Neuron (in vitro differentiated cells): ENCODE measurements at regions not wholly inside any gene's neighbourhood (a gene's known extent, or its start where the extent isn't known, plus 50 kb on each side); places are given as distances from the start of the nearest gene placed in this dataset.

ENCODE experiments used
- H2AFZ ChIP-seq: one replicate; pipeline ENCODE4 v1.6.1; 2013; ENCODE audit warnings: low read depth, mild to moderate bottlenecking, inconsistent platforms, low read length, moderate library complexity
- H3K27me3 ChIP-seq: one replicate; pipeline ENCODE4 v1.6.1; 2013; ENCODE audit warnings: low read length; ENCODE audit not compliant: insufficient read depth
- H3K36me3 ChIP-seq: one replicate; pipeline ENCODE4 v1.6.1; 2013; ENCODE audit warnings: low read length; ENCODE audit not compliant: insufficient read depth
- H3K4me1 ChIP-seq: one replicate; pipeline ENCODE4 v1.6.1; 2013; ENCODE audit warnings: low read length; ENCODE audit not compliant: insufficient read depth
- H3K4me3 ChIP-seq: 2 replicates; pipeline ENCODE4 v1.5.1; 2013; ENCODE audit warnings: mild to moderate bottlenecking, low read length, moderate library complexity
- H3K9me3 ChIP-seq: one replicate; pipeline ENCODE4 v1.6.1; 2013; ENCODE audit warnings: low read length

- no peaks in the 10 kb centered on the region for H3K9me3 ChIP-seq
- H3K36me3 ChIP-seq: no peaks in the 10 kb centered on the region
- H2AFZ ChIP-seq: no peak overlapping the region
- H3K4me1 ChIP-seq: no peaks in the 10 kb centered on the region
- H3K27me3 ChIP-seq: no peaks in the 10 kb centered on the region
- no peak overlapping the region for H3K4me3 ChIP-seq
These were observed 221.3 kb upstream of the ASIC2 start for GRCh38 chr17:33514369-33514768.

GRCh38 chr17:33515974-33516373, 222.9 kb upstream of the ASIC2 start:
- H3K9me3 ChIP-seq: no peaks in the 10 kb centered on the region
- no peaks in the 10 kb centered on the region for H3K4me1 ChIP-seq
- H3K4me3 ChIP-seq: no peak overlapping the region
- no peaks in the 10 kb centered on the region for H3K36me3 ChIP-seq
- H2AFZ ChIP-seq: no peak overlapping the region
- no peaks in the 10 kb centered on the region for H3K27me3 ChIP-seq

- Histone ChIP-seq H3K27me3 (no peaks in the 10 kb centered on the region), H2AFZ (no peak overlapping the region), H3K4me1 (no peaks in the 10 kb centered on the region), H3K4me3 (no peak overlapping the region), H3K36me3 (no peaks in the 10 kb centered on the region), H3K9me3 (no peaks in the 10 kb centered on the region)
These were observed 223.6 kb upstream of the ASIC2 start for GRCh38 chr17:33516645-33517044.

GRCh38 chr17:33517746-33518145, 224.7 kb upstream of the ASIC2 start:
- Histone ChIP-seq H3K9me3 (no peaks in the 10 kb centered on the region), H3K4me1 (no peaks in the 10 kb centered on the region), H3K4me3 (no peak overlapping the region), H3K36me3 (no peaks in the 10 kb centered on the region), H3K27me3 (no peaks in the 10 kb centered on the region), H2AFZ (no peak overlapping the region)

- H3K27me3 ChIP-seq: no peaks in the 10 kb centered on the region
- H3K9me3 ChIP-seq: no peaks in the 10 kb centered on the region
- no peak overlapping the region for H2AFZ ChIP-seq
- H3K4me3 ChIP-seq: no peak overlapping the region
- no peaks in the 10 kb centered on the region for H3K4me1 ChIP-seq
- no peaks in the 10 kb centered on the region for H3K36me3 ChIP-seq
These were observed 226.6 kb upstream of the ASIC2 start for GRCh38 chr17:33519692-33520091.

- H3K36me3 ChIP-seq: no peaks in the 10 kb centered on the region
- H3K4me1 ChIP-seq: no peaks in the 10 kb centered on the region
- H3K27me3 ChIP-seq: no peaks in the 10 kb centered on the region
- no peak overlapping the region for H2AFZ ChIP-seq
- no peak overlapping the region for H3K4me3 ChIP-seq
- no peaks in the 10 kb centered on the region for H3K9me3 ChIP-seq
These were observed 227.6 kb upstream of the ASIC2 start for GRCh38 chr17:33520426-33521330.

- no peaks in the 10 kb centered on the region for H3K9me3 ChIP-seq
- H3K36me3 ChIP-seq: no peaks in the 10 kb centered on the region
- no peaks in the 10 kb centered on the region for H3K27me3 ChIP-seq
- H3K4me3 ChIP-seq: no peak overlapping the region
- H2AFZ ChIP-seq: no peak overlapping the region
- H3K4me1 ChIP-seq: no peaks in the 10 kb centered on the region
These were observed 228.7 kb upstream of the ASIC2 start for GRCh38 chr17:33521784-33522183.

GRCh38 chr17:33522623-33523022, 229.5 kb upstream of the ASIC2 start:
- Histone ChIP-seq H3K4me3 (no peak overlapping the region), H2AFZ (no peak overlapping the region), H3K27me3 (no peaks in the 10 kb centered on the region), H3K4me1 (no peaks in the 10 kb centered on the region), H3K9me3 (no peaks in the 10 kb centered on the region), H3K36me3 (no peaks in the 10 kb centered on the region)

GRCh38 chr17:33523577-33523981, 230.5 kb upstream of the ASIC2 start:
- no peaks in the 10 kb centered on the region for H3K4me1 ChIP-seq
- no peak overlapping the region for H3K4me3 ChIP-seq
- H3K27me3 ChIP-seq: no peaks in the 10 kb centered on the region

GRCh38 chr17:33525186-33525585, 232.1 kb upstream of the ASIC2 start:
- no peaks in the 10 kb centered on the region for H3K36me3 ChIP-seq
- no peak overlapping the region for H3K4me3 ChIP-seq
- no peaks in the 10 kb centered on the region for H3K9me3 ChIP-seq
- no peaks in the 10 kb centered on the region for H3K27me3 ChIP-seq
- no peaks in the 10 kb centered on the region for H3K4me1 ChIP-seq
- no peak overlapping the region for H2AFZ ChIP-seq

More at GRCh38 chr17:33523577-33523981, 230.5 kb upstream of the ASIC2 start:
- no peaks in the 10 kb centered on the region for H3K36me3 ChIP-seq
- H3K9me3 ChIP-seq: no peaks in the 10 kb centered on the region
- no peak overlapping the region for H2AFZ ChIP-seq

- Histone ChIP-seq H3K9me3 (no peaks in the 10 kb centered on the region), H3K36me3 (no peaks in the 10 kb centered on the region), H3K27me3 (no peaks in the 10 kb centered on the region), H2AFZ (no peak overlapping the region), H3K4me3 (no peak overlapping the region), H3K4me1 (no peaks in the 10 kb centered on the region)
These were observed 233.6 kb upstream of the ASIC2 start for GRCh38 chr17:33526717-33527116.

GRCh38 chr17:33527290-33527689, 234.2 kb upstream of the ASIC2 start:
- no peak overlapping the region for H2AFZ ChIP-seq
- no peaks in the 10 kb centered on the region for H3K9me3 ChIP-seq
- H3K27me3 ChIP-seq: no peaks in the 10 kb centered on the region
- H3K4me1 ChIP-seq: no peaks in the 10 kb centered on the region
- H3K36me3 ChIP-seq: no peaks in the 10 kb centered on the region
- no peak overlapping the region for H3K4me3 ChIP-seq

- H2AFZ ChIP-seq: no peak overlapping the region
- H3K4me1 ChIP-seq: no peaks in the 10 kb centered on the region
These were observed 235.8 kb upstream of the ASIC2 start for GRCh38 chr17:33528846-33529245.

GRCh38 chr17:33529816-33530215, 236.7 kb upstream of the ASIC2 start:
- no peaks in the 10 kb centered on the region for H3K9me3 ChIP-seq
- H3K27me3 ChIP-seq: no peaks in the 10 kb centered on the region
- H3K4me3 ChIP-seq: no peak overlapping the region
- H3K4me1 ChIP-seq: no peaks in the 10 kb centered on the region
- no peaks in the 10 kb centered on the region for H3K36me3 ChIP-seq
- H2AFZ ChIP-seq: no peak overlapping the region

More at GRCh38 chr17:33528846-33529245, 235.8 kb upstream of the ASIC2 start:
- no peak overlapping the region for H3K4me3 ChIP-seq
- H3K9me3 ChIP-seq: no peaks in the 10 kb centered on the region
- H3K27me3 ChIP-seq: no peaks in the 10 kb centered on the region
- H3K36me3 ChIP-seq: no peaks in the 10 kb centered on the region
